Gastroesophageal sphincter (tissue), 3 donors: ENCODE measurements at regions not wholly inside any gene's neighbourhood (a gene's known extent, or its start where the extent isn't known, plus 50 kb on each side); places are given as distances from the start of the nearest gene placed in this dataset.

Source experiments
- EP300 ChIP-seq: sonication (generic); formaldehyde crosslinking; IDR thresholded peaks from one replicate; pipeline ENCODE4 v1.6.1; 2017; ENCODE audit warnings: antibody characterized with exemption, mild to moderate bottlenecking
- POLR2A ChIP-seq, 2 donors: fragments of 450-650 bp; IDR thresholded peaks; one replicate each; pipeline ENCODE4 v1.6.1; 2017; ENCODE audit warnings: antibody characterized with exemption in 2 of 2, mild to moderate bottlenecking in 2 of 2, moderate library complexity in 1 of 2
- POLR2AphosphoS5 ChIP-seq: sonication (generic); formaldehyde crosslinking; IDR thresholded peaks from one replicate; pipeline ENCODE4 v1.6.1; 2017; ENCODE audit warnings: antibody characterized with exemption
- TF ChIP-seq, protein P1 (sequence below), 4 experiments: fragments of 200-600 bp in 2 of 4; fragments of 450-650 bp in 2 of 4; sonication (generic) in 1 of 4; IDR thresholded peaks; one replicate each; pipeline ENCODE4 v1.5.1; 2017 to 2019; ENCODE audit warnings: antibody characterized with exemption in 4 of 4, mild to moderate bottlenecking in 2 of 4, moderate library complexity in 2 of 4

DNA sequence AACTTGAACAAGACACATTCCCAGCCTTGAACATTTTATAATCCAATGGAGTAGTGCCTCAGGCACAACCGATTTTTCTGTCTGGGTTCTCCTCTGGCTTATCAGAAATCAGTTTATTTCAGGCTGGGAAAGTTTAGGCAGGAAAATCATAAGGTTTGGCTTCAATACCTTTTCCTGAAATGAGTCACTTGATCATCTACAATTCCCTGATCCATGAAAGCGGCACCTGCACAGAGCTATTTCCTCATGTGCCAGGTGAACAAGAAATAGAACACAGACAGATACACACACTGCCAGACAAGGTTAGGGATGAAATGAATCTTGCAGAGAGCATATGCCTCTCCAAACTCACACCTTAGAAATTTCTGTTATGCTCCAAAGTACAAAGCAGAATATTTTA is 106.7 kb upstream of the OR9G4 start:
- TF ChIP-seq POLR2A (IDR thresholded peaks at IDR 0.05) (no peak), POLR2AphosphoS5 (no peak), EP300 (no peak)
- TF ChIP-seq, protein P1, sequence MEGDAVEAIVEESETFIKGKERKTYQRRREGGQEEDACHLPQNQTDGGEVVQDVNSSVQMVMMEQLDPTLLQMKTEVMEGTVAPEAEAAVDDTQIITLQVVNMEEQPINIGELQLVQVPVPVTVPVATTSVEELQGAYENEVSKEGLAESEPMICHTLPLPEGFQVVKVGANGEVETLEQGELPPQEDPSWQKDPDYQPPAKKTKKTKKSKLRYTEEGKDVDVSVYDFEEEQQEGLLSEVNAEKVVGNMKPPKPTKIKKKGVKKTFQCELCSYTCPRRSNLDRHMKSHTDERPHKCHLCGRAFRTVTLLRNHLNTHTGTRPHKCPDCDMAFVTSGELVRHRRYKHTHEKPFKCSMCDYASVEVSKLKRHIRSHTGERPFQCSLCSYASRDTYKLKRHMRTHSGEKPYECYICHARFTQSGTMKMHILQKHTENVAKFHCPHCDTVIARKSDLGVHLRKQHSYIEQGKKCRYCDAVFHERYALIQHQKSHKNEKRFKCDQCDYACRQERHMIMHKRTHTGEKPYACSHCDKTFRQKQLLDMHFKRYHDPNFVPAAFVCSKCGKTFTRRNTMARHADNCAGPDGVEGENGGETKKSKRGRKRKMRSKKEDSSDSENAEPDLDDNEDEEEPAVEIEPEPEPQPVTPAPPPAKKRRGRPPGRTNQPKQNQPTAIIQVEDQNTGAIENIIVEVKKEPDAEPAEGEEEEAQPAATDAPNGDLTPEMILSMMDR (IDR thresholded peaks at IDR 0.05): no peak
